Activated CD8-positive, alpha-beta T cell treated with anti-CD3 and anti-CD28 coated beads for 36 hours (primary cell): ENCODE measurements at regions not wholly inside any gene's neighbourhood (a gene's known extent, or its start where the extent isn't known, plus 50 kb on each side); places are given as distances from the start of the nearest gene placed in this dataset.

Source experiments
- ATAC-seq: fragments of 200-7000 bp; cut with Tn5 transposase; one replicate; pipeline ENCODE4 v1.10.0; 2021; ENCODE audit warnings: mild to moderate bottlenecking, moderate library complexity
- CTCF ChIA-PET: fragments of 350-600 bp; sonication (Branson Sonifier 250); formaldehyde crosslinking; loops from one replicate; lab custom pipeline; 2021; ENCODE audit warnings: antibody characterized with exemption; lab: Charles Lee
- POLR2A ChIA-PET: fragments of 350-600 bp; sonication (Branson Sonifier 250); formaldehyde crosslinking; loops from one replicate; lab custom pipeline; 2021; ENCODE audit warnings: antibody characterized with exemption; lab: Charles Lee
- DNase-seq: peaks from one replicate; pipeline ENCODE4 v3.0.0-alpha.2; 2020
- H3K27ac Mint-ChIP-seq: one replicate; pipeline ENCODE4 v1.8.0; 2021; ENCODE audit warnings: mild to moderate bottlenecking, mixed read lengths
- H3K27me3 Mint-ChIP-seq: one replicate; pipeline ENCODE4 v1.8.0; 2021; ENCODE audit warnings: mixed read lengths
- H3K36me3 Mint-ChIP-seq: one replicate; pipeline ENCODE4 v1.8.0; 2021; ENCODE audit warnings: low read depth, mixed read lengths
- H3K4me1 Mint-ChIP-seq: one replicate; pipeline ENCODE4 v1.8.0; 2021; ENCODE audit warnings: low read depth, mixed read lengths
- H3K4me3 Mint-ChIP-seq: one replicate; pipeline ENCODE4 v1.8.0; 2021; ENCODE audit warnings: mild to moderate bottlenecking, moderate library complexity, mixed read lengths
- H3K9me3 Mint-ChIP-seq: one replicate; pipeline ENCODE4 v1.8.0; 2021; ENCODE audit warnings: mixed read lengths
- CTCF ChIP-seq: fragments of 200-600 bp; IDR thresholded peaks from one replicate; pipeline ENCODE4 v1.8.0; 2022; ENCODE audit warnings: antibody characterized with exemption, mild to moderate bottlenecking
- intact Hi-C: fragments of 100-400 bp; cut with micrococcal nuclease; formaldehyde crosslinking; loops from one replicate; pipeline ENCODE4 v1.10.0; 2022

- ATAC-seq (no peak), DNase-seq (no peak)
- POLR2A ChIA-PET = no interaction called here
- Mint-ChIP-seq H3K36me3 (no peaks in the 10 kb centered on the region), H3K4me1 (no peaks in the 10 kb centered on the region), H3K9me3 (no peaks in the 10 kb centered on the region), H3K27ac (no peak overlapping the region), H3K4me3 (no peak overlapping the region), H3K27me3 (peaks cover 2% of the 10 kb centered on the region)
- intact Hi-C loops = no loop called here
- TF ChIP-seq CTCF = no peak
- CTCF ChIA-PET = no interaction called here
These were observed 88.2 kb downstream of the TMA16 start for GRCh38 chr4:163582703-163583102.

DNA sequence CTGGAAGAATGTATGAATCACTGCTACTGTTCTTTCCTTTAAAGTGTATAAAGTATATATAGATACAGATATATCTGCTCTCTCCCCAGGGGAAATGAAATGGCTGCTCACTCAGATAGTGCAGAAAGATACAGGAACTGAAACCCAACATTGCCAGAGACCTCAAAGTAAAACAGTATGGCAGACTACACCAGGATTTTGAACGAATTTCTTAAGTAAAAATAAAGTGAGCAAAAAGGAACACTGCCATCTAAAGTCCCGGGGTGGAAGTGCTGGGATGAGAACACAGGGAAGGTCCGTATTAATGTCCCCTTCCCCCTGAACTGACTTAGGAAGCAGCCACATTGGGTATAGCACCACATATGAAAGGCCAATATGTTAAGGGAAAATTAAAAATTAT lies 93.4 kb downstream of the TMA16 start:
- ATAC-seq (no peak), DNase-seq (peak; percentile 4)
- Mint-ChIP-seq H3K27me3 (peaks cover 4% of the 10 kb centered on the region), H3K36me3 (no peaks in the 10 kb centered on the region), H3K4me1 (no peaks in the 10 kb centered on the region), H3K4me3 (no peak overlapping the region), H3K9me3 (no peaks in the 10 kb centered on the region), H3K27ac (no peak overlapping the region)
- no peak for TF ChIP-seq CTCF
- ChIA-PET CTCF (interaction anchor here (0.9 to 1.2 kb wide), 2 partner anchors 11 to 1143 kb away, joined by 3 read pairs; no protein-coding TSS in a partner anchor), POLR2A (no interaction called here)
- intact Hi-C loops = no loop called here

DNA sequence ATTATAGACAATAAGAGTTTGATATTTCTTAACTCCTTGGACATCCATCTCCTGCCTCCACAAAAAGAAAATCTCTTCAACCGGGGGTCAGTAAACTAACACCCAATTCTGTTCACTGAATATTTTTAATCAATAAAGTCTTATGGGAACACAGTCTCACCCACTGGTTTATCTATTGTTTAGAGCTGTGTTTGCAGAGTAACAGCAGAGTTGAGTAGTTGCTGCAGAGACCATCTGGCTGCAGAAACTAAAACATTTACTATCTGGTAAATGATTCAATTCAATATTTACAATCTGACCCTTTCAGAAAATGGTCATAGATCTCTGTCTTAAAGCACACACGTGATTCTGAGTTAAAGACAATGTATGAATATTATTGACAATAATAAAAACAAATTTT lies 94.0 kb downstream of the TMA16 start:
- POLR2A ChIA-PET = no interaction called here
- ATAC-seq (no peak), DNase-seq (no peak)
- Mint-ChIP-seq H3K27ac (no peak overlapping the region), H3K4me1 (no peaks in the 10 kb centered on the region), H3K9me3 (no peaks in the 10 kb centered on the region), H3K36me3 (no peaks in the 10 kb centered on the region), H3K4me3 (no peak overlapping the region), H3K27me3 (peaks cover 4% of the 10 kb centered on the region)
- no peak for TF ChIP-seq CTCF
- intact Hi-C loops = no loop called here
- CTCF ChIA-PET = no interaction called here

DNA sequence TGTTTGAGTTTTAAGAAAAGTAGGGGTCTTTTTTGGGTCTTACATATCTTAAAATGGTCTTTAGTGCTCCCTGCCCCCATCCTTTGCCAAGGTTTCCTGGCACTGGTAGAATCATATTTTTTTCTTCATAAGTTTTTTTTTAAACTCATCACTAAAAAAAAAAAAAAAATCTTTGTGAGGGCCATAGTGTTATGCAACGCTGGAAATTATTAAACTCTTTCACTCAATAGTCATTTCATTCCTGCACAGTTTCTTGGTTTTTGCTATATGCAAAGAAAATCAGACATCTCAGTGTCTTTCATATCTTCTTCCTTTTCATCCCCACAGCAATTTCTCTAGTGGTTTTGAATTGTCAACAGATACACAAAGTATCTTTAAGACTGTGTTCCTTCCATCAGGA lies 95.6 kb downstream of the TMA16 start:
- intact Hi-C loops = no loop called here
- no peaks in the 10 kb centered on the region for H3K36me3 Mint-ChIP-seq
- H3K4me1 Mint-ChIP-seq = no peaks in the 10 kb centered on the region
- no peaks in the 10 kb centered on the region for H3K9me3 Mint-ChIP-seq
- ChIA-PET CTCF (no interaction called here), POLR2A (no interaction called here)
- TF ChIP-seq CTCF = no peak
- H3K4me3 Mint-ChIP-seq = no peak overlapping the region
- no peak for ATAC-seq
- DNase-seq = no peak
- no peak overlapping the region for H3K27ac Mint-ChIP-seq
- peaks cover 2% of the 10 kb centered on the region for H3K27me3 Mint-ChIP-seq

GRCh38 chr4:163590619-163591264 lies 96.3 kb downstream of the TMA16 start:
- Mint-ChIP-seq H3K27me3 (peaks cover 2% of the 10 kb centered on the region), H3K4me3 (no peak overlapping the region), H3K4me1 (no peaks in the 10 kb centered on the region), H3K36me3 (no peaks in the 10 kb centered on the region), H3K27ac (no peak overlapping the region), H3K9me3 (no peaks in the 10 kb centered on the region)
- ChIA-PET POLR2A (no interaction called here), CTCF (interaction anchor here (1.6 kb wide), 1 partner anchor 90 kb away, joined by 3 read pairs; no protein-coding TSS in a partner anchor)
- intact Hi-C loops = no loop called here
- DNase-seq (no peak), ATAC-seq (no peak)
- no peak for TF ChIP-seq CTCF
